Activated T-cell treated with anti-CD3 and anti-CD28 coated beads, Interleukin-2, amount 50 U/mL, for 1 hour (primary cell): ENCODE measurements at regions not wholly inside any gene's neighbourhood (a gene's known extent, or its start where the extent isn't known, plus 50 kb on each side); places are given as distances from the start of the nearest gene placed in this dataset.
"Not testable (repeated sequence)": the region's sequence is repeated elsewhere in the genome, so short reads cannot be mapped to it uniquely, and the experiment has no call there.

Source experiments
- DNase-seq: peaks from one replicate; pipeline ENCODE4 v3.0.0-alpha.2; 2020

DNA sequence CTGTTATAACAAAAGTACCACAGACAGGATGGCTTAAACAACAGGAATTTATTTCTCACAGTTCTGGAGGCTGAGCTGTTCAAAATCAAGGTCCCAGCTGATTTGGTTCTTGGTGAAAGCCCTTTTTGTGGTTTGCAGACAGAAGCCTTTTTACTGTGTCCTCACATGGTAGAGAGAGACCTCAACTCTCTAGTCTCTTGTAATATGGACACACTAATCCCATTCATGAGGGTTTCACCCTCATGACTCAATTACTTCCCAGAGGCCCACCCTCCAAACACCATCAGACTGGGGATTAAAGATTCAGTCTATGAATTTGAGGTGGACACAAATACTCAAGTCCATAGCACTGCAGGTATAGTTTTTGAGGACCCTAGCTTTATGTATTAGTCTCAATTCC lies 97.3 kb upstream of the WIPF3 start:
- DNase-seq, result not testable (repeated sequence)

DNA sequence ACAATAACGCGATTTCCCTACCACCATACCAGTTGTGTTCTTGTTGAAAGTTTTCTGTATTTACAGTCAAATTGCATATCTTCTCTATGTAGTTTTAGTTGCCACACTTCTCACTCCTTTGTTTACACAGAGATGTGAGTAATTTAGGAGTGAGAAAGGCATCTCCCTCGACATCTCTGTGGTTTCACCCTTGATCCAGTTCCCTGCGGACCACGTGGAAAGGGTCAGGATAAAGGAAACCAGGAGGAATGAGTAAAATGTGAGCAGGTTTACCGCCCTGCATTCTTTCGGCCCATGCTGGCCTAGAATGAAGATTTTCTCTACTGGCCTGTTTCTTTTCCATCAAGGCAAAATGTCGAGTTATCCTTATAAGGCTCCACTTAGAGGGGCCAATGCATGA lies 83.2 kb upstream of the WIPF3 start:
- DNase-seq, result not testable (repeated sequence)

DNA sequence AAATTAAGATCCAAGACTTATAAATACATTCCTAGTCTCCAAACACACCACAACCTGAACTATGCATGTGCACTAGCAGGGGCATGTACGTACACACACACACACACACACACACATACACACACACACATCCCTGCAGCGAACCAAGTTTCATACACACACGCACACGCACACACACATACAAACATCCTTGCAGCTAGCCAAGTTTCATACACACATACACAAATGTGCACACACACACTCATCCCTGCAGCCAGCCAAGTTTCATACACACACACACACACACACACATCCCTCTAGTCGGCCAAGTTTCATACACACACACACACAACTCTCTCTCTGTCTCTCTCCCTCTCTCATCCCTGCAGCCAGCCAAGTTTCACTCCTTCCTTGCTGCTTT lies 82.7 kb upstream of the WIPF3 start:
- DNase-seq, result no peak

DNA sequence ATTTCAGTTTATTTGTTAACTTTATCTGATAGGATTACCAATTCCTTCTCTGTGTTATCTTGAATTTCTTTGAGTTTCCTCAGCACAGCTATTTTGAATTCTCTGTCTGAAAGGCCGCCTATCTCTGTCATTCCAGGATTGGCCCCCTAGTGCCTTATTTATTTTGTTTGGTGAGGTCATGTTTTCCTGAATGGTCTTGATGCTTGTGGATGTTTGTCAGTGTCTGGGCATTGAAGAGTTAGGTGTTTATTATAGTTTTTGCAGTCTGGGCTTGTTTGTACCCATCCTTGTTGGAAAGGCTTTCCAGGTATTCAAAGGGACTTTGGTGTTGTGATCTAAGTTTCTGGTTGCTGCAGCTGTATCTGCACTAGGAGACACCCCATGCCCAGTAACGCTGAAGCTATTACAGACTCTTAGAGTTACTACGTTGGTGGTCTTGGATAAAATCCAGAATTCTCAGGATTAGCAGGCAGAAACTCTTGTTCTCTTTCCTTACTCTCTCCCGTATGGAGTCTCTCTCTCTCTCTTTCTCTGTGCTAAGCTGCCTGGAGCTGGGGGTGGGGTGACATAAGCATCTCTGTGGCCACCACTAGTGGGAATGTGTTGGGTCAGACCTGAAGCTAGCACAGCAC lies 76.7 kb upstream of the WIPF3 start:
- DNase-seq, result not testable (repeated sequence)

DNA sequence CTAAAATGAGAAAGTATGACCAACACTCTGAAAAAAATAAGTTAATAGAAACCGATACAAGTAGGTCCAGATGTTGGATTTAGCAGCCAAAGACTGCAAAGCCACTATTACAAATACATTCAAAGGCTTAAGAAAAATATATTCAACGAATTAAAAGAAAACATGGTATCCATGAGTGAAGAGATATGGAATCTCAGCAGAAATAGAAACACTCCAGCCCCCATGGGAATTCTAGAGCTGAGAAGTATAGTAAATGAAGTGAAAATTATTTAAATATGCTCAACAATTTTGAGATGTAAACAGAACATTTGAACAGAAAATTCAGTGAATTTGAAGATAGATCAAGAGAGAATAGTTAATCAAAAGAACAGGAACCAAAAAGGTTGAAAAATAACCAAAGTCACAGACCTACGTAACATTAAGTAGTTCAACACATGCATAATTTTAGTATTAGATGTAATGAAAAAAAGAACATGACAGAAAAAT lies 72.0 kb upstream of the WIPF3 start:
- no peak for DNase-seq

DNA sequence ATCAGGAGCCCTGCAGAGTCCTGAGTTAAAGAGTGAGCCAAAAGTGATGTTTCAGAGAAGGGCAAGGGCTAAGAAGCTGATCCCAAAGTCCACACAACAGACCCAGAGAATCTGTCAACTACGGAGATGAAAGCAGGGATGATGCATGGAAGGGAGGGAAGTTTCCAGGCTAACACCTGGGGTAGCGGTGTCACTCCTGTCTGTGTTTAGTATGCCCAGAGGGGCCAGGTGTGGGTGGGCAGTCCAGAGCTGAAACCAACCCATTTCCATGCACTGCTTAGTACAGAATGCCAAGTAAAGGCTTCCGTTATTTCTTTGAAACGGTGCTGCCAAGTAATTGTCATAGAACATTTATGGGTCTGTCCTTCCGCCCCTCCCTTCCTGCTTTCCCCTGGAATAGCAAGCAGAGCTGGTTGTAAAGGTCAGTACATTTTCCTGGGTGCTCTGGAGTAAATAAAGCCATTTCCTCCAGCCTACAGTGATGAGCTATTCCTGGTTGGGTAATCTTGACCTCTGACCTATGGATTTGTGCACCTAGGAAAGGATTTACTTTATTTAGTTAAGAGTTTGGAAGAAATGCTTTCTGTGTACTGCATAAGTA lies 58.6 kb upstream of the WIPF3 start:
- DNase-seq, result not testable (repeated sequence)

DNA sequence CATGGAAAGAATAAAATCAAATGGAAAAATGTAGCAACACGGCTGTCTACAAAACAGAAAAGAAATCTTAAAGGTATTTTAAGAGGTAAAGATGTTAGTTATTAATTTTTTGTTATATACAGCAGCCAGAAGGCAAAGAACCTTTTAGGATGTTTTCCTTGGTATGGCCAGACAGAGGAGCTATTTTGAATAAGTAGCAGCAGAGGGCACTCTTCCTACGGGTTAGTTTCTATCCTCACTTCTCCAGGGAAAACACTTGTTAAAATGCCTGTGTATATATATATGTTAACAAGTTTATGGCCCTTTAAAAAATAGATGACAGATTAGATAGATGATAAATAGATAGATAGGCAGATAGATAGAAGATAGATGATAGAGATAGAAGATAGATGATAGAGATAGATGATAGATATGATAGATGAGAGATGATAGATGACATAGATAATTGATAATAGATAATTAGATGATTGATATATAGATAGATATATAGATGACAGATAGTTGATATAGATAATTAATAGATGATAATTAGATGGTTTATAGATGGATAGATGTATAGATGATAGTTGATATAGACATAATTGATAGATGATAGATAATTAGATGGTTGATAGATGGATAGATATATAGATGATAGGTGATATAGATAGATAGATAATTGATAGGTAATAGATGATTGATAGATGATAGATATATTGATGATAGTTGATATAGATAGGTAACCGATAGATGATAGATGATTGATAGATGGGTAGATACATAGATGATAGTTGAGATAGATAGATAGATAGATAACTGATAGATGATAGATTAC lies 57.8 kb upstream of the WIPF3 start:
- DNase-seq, result no peak

DNA sequence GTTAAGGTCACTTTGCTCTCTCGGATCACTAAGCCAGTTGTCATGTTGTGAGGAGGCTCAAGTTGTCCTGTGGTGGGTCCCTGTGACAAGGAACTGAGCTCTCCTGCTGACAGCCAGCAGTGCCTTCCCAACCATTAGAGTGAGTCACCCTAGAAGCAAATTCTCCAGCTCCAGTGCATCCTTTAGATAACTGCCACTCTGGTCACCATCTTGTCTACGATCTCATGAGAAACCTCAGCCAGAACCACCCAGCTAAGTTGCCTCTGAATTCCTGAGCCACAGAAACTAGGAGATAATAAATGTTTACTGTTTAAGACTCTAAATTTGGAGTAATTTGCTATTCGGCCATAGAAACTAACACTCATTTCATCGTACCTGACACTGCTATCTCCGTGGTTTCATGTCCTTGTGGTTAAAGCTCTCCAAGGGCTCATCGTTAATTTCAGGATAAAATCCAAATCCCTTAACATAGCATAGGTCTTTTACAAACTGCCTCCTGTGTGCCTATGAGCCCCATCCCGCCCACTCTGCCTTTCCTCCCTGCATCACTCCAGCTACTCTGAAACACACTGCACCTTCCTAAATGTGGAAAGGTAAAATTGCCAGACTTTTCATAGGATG lies 56.5 kb upstream of the WIPF3 start:
- no peak for DNase-seq

DNA sequence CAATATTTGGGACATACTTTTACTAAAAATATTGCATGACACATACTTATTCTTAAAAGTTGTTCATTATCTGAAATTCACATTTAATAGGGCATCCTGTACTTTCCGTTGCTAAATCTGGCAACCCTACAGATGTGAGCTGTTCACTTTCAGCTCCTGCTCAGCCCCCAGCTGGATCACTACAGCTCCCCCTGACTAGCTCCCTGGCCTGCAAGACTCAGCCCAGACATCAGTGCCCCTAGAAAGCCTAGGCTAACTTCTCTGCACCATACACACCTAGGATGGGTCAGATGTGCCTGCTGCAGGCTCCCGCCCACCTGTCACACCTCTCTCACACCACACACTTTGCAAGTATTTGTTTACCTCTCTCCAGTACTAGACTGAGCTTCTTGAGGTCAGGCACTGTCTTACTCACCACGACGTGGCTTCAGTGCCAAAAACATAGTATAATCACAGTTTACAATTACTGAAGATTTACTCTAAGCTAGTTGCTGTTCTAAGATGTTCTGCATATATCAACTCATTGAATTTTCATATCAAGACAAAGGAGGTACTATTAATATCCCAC lies 55.9 kb upstream of the WIPF3 start:
- not testable (repeated sequence) for DNase-seq

DNA sequence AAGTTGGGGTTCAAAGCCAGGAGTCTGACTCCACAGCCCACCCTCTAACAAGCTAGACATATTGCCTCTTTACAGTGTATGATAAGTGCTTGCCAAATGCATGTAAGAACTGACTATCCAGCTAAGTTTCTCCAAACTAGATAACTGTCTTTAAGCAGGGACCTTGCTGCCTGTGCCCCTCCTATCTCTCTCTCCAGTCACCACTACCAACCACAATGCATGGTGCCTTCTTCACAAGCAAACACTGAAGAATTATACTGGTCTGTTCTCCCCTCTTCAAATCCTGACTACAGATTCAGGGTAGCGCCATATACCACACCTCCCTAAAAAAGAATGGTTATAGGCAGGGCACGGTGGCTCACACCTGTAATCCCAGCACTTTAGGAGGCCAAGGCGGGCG lies 55.3 kb upstream of the WIPF3 start:
- DNase-seq, result not testable (repeated sequence)

DNA sequence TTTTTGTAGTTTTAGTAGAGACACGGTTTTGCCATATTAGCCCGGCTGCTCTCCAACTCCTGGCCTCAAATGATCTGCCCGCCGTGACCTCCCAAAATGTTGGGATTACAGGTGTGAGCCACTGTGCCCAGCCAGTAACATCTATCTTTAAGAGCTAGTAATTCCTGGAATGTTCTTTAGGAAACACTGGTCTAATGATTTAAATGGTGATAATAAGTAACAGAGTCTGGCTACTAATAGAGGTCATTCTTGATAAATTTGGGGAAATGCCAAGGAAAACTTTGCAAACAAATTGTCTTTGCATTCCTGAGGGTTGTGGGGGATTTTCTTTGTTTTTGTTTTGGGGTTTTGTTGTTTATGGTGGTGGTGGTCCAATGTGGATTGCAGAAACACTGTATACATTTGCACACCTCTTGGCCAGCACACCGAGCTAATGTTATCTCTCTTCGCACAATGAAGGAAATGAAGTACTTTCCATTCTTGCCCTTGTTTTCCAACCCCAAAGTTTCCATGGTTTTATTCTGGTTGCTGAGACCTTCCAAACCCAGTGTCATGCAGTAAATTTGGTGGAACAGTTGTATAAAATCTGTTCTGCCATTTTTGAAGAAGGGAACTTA lies 51.3 kb upstream of the WIPF3 start:
- DNase-seq, result no peak
